MCF 10A (cell line): ENCODE measurements at regions not wholly inside any gene's neighbourhood (a gene's known extent, or its start where the extent isn't known, plus 50 kb on each side); places are given as distances from the start of the nearest gene placed in this dataset.

Source experiments
- BruUV-seq: library from RNA; stranded (reverse); fragments of 400-500 nt; replicated peaks from 2 replicates; lab custom pipeline; 2021; lab: Mats Ljungman, UMichigan
- CTCF ChIA-PET: fragments of 300-600 bp; sonication (Branson Sonifier 250); formaldehyde crosslinking; extraction: SDS; loops from one replicate; lab custom pipeline; 2021; ENCODE audit warnings: antibody characterized with exemption, inconsistent platforms; lab: Yijun Ruan, JAX
- POLR2A ChIA-PET: fragments of 300-600, 350-650 bp; sonication (Branson Sonifier 250); formaldehyde crosslinking; extraction: SDS; loops from one replicate; lab custom pipeline; 2020; ENCODE audit warnings: antibody characterized with exemption, inconsistent platforms; lab: Yijun Ruan, JAX
- DNase-seq: peaks from one replicate; pipeline ENCODE4 v3.0.0-alpha.2; 2018; ENCODE audit not compliant: unreplicated experiment
- H3K27ac Mint-ChIP-seq: one replicate; pipeline ENCODE4 v1.8.0; 2022; ENCODE audit warnings: mild to moderate bottlenecking, low read depth, mixed read lengths; ENCODE audit not compliant: unreplicated experiment
- H3K27me3 Mint-ChIP-seq: one replicate; pipeline ENCODE4 v1.8.0; 2022; ENCODE audit warnings: mixed read lengths; ENCODE audit not compliant: insufficient read depth, unreplicated experiment
- H3K36me3 Mint-ChIP-seq: one replicate; pipeline ENCODE4 v1.8.0; 2022; ENCODE audit warnings: mild to moderate bottlenecking, moderate library complexity, mixed read lengths; ENCODE audit not compliant: insufficient read depth, unreplicated experiment
- H3K4me1 Mint-ChIP-seq: one replicate; pipeline ENCODE4 v1.8.0; 2022; ENCODE audit warnings: mixed read lengths; ENCODE audit not compliant: insufficient read depth, unreplicated experiment
- H3K4me3 Mint-ChIP-seq: one replicate; pipeline ENCODE4 v1.8.0; 2022; ENCODE audit warnings: mild to moderate bottlenecking, moderate library complexity, mixed read lengths; ENCODE audit not compliant: unreplicated experiment
- H3K9me3 Mint-ChIP-seq: one replicate; pipeline ENCODE4 v1.8.0; 2022; ENCODE audit warnings: mixed read lengths; ENCODE audit not compliant: unreplicated experiment
- intact Hi-C: fragments of 100-400 bp; cut with micrococcal nuclease; formaldehyde crosslinking; loops from 2 replicates; pipeline ENCODE4 v1.14.1; 2022
- TF ChIP-seq, protein P1 (sequence below): fragments of 200-600 bp; IDR thresholded peaks from one replicate; pipeline ENCODE4 v1.8.0; 2022; ENCODE audit warnings: antibody characterized with exemption, mild to moderate bottlenecking; ENCODE audit not compliant: unreplicated experiment

DNA sequence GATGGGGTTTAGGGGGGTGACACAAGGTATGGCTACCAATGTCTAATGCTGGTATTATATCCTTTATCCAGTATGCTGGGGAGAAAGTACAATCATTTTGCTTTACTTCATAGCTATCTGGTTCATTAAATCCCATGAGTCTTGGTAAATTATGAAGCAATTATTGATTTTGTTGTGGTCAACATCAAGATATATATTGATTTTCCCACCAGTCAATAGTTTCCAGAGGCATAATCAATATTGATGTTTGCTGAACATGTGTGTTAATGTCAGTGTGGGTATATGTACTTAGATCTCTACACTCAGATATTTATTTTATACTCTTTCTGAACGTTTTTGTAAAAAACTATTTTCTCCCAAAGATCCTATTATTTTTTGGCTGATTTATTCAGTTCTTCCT, 155.5 kb downstream of the BACH1 start:
- no TSS peak for BruUV-seq
- TF ChIP-seq, protein P1, sequence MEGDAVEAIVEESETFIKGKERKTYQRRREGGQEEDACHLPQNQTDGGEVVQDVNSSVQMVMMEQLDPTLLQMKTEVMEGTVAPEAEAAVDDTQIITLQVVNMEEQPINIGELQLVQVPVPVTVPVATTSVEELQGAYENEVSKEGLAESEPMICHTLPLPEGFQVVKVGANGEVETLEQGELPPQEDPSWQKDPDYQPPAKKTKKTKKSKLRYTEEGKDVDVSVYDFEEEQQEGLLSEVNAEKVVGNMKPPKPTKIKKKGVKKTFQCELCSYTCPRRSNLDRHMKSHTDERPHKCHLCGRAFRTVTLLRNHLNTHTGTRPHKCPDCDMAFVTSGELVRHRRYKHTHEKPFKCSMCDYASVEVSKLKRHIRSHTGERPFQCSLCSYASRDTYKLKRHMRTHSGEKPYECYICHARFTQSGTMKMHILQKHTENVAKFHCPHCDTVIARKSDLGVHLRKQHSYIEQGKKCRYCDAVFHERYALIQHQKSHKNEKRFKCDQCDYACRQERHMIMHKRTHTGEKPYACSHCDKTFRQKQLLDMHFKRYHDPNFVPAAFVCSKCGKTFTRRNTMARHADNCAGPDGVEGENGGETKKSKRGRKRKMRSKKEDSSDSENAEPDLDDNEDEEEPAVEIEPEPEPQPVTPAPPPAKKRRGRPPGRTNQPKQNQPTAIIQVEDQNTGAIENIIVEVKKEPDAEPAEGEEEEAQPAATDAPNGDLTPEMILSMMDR = no peak
- H3K27ac Mint-ChIP-seq = no peak overlapping the region
- H3K4me1 Mint-ChIP-seq = no peaks in the 10 kb centered on the region
- no peak for DNase-seq
- POLR2A ChIA-PET = no interaction called here
- no peaks in the 10 kb centered on the region for H3K27me3 Mint-ChIP-seq
- H3K4me3 Mint-ChIP-seq = no peak overlapping the region
- no peaks in the 10 kb centered on the region for H3K9me3 Mint-ChIP-seq
- intact Hi-C loops = no loop called here
- peaks cover 5% of the 10 kb centered on the region for H3K36me3 Mint-ChIP-seq
- CTCF ChIA-PET = no interaction called here

GRCh38 chr21:29462479-29462878, 163.8 kb downstream of the BACH1 start:
- ChIA-PET POLR2A (interaction anchor here (0.5 to 0.6 kb wide), 2 partner anchors 70 to 1769 kb away, joined by 3 read pairs; no protein-coding TSS in a partner anchor), CTCF (no interaction called here)
- H3K4me1 Mint-ChIP-seq = no peaks in the 10 kb centered on the region
- H3K9me3 Mint-ChIP-seq = no peaks in the 10 kb centered on the region
- H3K4me3 Mint-ChIP-seq = no peak overlapping the region
- H3K36me3 Mint-ChIP-seq = peaks cover 13% of the 10 kb centered on the region
- BruUV-seq = no TSS peak
- H3K27ac Mint-ChIP-seq = no peak overlapping the region
- intact Hi-C loops = no loop called here
- TF ChIP-seq, protein P1 = no peak
- DNase-seq = no peak
- no peaks in the 10 kb centered on the region for H3K27me3 Mint-ChIP-seq

DNA sequence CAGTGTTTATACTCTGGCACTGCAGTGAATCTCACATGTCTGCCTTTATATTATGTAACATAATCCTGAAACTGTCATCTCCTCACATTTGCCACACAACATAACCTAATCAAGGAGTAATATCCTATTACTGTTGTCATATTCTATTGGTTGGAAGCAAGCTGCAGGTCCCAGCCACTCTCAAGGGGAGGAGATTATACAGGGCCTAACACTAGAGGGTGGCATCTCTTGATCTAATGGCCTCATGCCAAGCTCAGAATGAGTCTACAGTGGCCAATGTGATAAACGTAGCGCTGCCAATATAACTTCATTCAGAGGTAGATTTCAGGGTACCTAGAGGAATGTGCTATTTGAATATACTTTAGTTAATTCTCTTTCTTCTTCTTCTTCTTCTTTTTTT, 166.8 kb downstream of the BACH1 start:
- Mint-ChIP-seq H3K9me3 (no peaks in the 10 kb centered on the region), H3K27me3 (no peaks in the 10 kb centered on the region), H3K4me1 (no peaks in the 10 kb centered on the region), H3K27ac (no peak overlapping the region), H3K4me3 (no peak overlapping the region), H3K36me3 (peaks cover 13% of the 10 kb centered on the region)
- intact Hi-C loops = no loop called here
- ChIA-PET POLR2A (no interaction called here), CTCF (interaction anchor here (0.8 to 4.0 kb wide), 2 partner anchors 11 to 23 kb away, joined by 3 to 25 read pairs; no protein-coding TSS in a partner anchor)
- no peak for DNase-seq
- TF ChIP-seq, protein P1 = no peak
- BruUV-seq = no TSS peak

- H3K4me3 Mint-ChIP-seq = no peak overlapping the region
- H3K36me3 Mint-ChIP-seq = peaks cover 6% of the 10 kb centered on the region
- no peaks in the 10 kb centered on the region for H3K4me1 Mint-ChIP-seq
- TF ChIP-seq, protein P1 = no peak
- BruUV-seq = no TSS peak
- CTCF ChIA-PET = interaction anchor here (0.6 to 4.0 kb wide), 3 partner anchors 10 to 1797 kb away, joined by 3 to 25 read pairs (median 5); no protein-coding TSS in a partner anchor
- H3K27ac Mint-ChIP-seq = no peak overlapping the region
- no peaks in the 10 kb centered on the region for H3K27me3 Mint-ChIP-seq
- intact Hi-C loops = no loop called here
- POLR2A ChIA-PET = no interaction called here
- DNase-seq = no peak
- H3K9me3 Mint-ChIP-seq = no peaks in the 10 kb centered on the region
These were observed 167.8 kb downstream of the BACH1 start for GRCh38 chr21:29466532-29466931.
